AG08396 (cell line): ENCODE measurements at regions not wholly inside any gene's neighbourhood (a gene's known extent, or its start where the extent isn't known, plus 50 kb on each side); places are given as distances from the start of the nearest gene placed in this dataset.
"Not testable (repeated sequence)": the region's sequence is repeated elsewhere in the genome, so short reads cannot be mapped to it uniquely, and the experiment has no call there.

ENCODE experiments used
- DNase-seq: peaks from one replicate; pipeline ENCODE4 v3.0.0; 2012; ENCODE audit warnings: low spot score, mixed read lengths

DNA sequence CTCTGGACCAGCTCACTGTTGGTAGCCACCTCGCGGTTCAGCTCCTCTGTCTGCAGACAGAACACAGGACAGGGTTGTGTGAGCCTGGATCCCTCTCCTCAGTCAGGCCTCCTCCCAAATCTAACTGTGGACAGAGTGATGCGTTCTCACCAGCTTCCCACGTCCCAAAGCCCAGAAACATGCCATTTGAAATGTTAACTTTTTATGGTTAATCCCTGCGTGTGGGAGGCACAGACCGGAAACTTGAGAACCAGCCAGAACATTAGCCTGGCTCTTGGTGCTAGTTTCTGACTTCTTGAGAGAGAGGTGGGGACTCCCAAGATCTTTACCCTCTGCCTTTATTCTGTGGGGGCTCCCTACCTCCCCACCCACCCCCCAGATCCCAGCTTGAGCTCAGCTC, 129.6 kb downstream of the TNFRSF13B start:
- not testable (repeated sequence) for DNase-seq

DNA sequence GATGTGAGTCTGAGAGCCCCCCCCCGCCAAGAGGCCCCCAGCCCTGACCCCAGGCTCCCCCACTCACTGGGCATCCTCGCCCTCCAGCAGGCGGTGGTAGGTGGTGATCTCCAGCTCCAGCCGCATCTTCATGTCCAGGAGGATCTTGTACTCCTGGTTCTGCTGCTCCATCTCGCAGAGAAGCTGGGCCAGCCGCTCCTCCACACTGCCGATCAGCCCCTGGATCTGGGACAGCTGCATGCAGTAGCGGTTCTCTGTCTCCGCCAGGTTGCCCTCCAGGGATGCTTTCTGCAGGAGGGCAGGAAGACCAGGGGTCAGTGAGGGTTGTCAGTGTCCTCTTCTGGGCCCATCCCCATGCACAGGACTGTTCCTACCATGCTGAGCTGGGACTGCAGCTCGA, 130.0 kb downstream of the TNFRSF13B start:
- DNase-seq = not testable (repeated sequence)

GRCh38 chr17:16840219-16840618, 131.7 kb downstream of the TNFRSF13B start:
- DNase-seq = not testable (repeated sequence)

DNA sequence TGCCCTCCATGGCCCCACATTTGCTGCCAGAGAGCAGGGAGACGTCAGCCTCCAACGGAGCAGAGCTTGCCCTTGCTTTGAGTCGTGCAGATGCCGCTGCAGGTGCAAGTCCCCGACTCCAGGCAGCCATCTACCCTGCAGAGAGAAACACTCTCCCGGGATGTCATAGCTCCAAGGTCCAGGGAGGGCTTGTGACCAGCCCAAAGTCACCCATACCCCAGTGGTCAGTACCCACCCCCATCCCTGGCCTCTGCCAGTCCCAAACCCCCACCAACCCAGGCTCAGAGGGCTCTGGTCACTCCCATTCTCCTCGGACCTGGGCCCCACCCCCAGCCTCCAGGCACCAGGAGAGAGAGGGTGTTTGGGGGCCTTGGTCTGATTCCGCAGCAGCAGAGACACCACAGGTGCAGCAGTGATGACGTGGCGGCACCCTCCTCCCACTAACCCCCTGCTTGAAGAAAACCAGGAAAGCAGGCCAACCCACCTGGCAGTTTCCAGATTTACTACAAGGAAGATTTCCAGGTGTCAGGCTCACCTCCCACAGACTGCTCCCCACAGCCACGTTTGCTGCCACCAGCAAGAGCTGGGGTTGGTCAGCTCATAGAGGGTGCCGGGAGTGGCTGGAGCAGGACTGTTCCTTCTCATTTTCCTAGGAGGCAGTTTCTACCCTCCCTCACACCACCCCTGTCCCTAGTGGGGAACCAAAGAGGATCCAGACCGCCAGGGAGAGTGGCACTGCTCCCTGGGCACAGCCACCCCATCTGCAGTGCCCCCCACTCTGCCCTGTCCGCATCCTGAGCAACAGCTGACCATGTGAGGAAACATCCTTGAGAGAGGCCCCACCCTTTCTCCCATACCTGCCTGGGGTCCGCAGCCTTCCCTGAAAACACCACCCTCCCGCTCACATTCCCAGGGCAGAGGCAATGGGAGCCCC, 132.4 kb downstream of the TNFRSF13B start:
- not testable (repeated sequence) for DNase-seq

DNA sequence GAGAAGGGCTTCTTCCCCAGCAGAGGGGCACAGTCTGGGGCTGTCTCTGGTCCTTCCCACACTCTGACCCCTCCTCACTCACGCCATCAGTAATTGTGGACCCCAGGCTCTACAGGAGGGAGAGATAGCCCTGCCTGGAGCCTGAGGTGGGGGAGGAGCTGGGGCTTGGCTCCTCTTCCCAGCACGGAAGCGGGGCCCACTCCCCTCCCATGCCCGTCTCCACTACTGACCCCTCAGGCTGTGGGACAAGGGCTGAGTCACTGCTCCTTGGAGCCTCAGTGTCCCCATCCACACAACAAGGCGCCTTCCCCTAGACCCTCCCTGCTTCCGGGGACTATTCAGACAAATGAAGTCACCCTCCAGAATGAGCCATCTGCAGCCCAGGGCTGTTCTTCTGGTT, 133.1 kb downstream of the TNFRSF13B start:
- DNase-seq = not testable (repeated sequence)

DNA sequence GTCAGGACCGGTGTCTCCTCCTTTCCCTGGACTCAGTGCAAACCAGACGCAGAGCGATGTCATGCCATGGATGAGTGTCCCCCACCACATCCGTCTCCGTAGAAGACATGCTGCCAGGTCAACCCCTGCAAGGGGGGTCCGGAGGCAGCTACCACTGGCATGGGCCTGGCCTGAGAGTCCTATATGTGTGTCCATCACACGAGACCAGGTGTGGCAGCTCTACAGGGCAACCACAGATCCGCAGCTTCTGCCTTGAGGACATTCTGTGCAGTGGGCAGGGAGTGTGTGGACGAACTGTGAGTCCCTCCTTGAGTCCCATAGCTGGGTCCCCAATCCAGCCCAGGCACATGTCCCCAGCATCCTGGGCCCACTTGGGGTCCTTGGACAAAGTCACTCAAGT, 133.6 kb downstream of the TNFRSF13B start:
- not testable (repeated sequence) for DNase-seq

DNA sequence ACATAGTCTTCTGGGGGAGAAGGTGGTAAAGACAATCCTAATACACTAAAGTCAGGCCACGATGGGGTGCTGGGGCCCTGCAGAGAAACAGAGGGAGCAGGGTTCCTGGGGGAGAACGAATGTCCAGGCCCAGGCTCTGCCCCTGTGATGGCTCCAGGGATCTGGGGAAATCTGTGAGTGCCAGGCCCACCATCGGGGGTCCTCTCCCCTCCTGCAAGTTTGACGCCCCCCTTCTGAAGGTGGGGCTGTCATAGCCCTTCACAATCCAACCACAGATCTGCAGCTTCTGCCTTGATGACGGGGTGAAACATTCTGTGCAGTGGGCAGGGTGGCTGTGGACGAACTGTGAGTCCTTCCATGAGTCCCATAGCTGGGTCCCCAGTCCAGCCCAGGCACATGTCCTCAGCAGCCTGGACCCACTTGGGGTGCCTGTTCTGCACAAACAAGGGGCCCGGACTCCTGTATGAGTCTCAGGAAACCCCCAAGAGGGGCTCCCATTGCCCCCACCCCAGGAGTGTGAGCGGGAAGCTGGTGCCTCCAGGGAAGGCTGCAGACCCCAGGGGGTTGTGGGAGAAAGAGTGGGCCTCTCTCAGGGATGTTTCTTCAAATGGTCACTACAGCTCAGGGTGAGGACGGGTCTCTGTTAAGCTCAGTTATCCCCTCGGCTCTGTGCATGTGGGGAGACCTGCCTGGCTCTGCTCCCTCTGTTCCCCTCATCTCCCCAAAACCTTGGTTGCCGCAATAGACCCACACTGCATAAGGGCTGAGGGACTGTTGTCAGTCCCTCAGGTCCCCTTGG, 134.3 kb downstream of the TNFRSF13B start:
- DNase-seq = not testable (repeated sequence)

- not testable (repeated sequence) for DNase-seq
Observed at GRCh38 chr17:16836315-16836915, 135.5 kb downstream of the TNFRSF13B start.

DNA sequence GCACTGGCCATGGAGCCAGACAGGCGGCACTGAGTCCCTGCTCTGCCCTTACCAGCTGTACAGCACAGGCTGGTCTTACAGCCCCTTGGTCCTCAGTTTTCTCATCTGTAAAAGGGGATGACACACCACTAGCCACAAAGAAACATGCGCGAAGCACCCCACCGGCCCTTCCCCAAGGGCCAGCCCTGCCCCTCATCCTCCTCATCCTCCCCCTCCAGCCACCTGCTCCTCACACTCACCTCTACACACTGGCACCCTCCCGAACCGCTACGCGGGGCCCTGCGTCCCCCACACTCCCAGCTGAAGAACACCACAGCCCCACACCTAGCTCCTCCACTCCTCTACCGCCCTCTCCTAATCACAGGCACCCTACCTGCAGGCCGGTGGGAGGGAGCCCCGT, 138.4 kb downstream of the TNFRSF13B start:
- DNase-seq = not testable (repeated sequence)

DNA sequence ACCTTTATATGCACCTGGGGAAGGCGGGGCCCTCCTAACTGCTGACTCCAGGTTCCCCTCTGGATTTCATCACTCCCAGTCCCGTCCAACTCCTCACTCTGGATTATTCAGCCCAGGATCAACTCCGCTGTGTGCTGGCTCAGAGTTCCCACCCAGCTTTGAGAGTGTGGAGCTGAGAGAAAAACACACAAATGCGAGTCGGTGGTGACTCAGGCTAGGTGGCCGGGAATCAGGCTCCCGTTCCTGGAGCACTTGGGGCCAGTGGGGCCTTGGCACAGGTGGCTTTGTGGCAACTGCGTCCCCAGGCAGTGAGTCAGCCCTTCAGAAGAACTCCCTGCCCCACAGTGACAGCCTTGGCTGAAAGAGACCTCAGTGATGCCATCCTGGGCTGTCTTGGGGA, 139.1 kb downstream of the TNFRSF13B start:
- not testable (repeated sequence) for DNase-seq

- not testable (repeated sequence) for DNase-seq
Observed at GRCh38 chr17:16832206-16832605, 139.7 kb downstream of the TNFRSF13B start.

DNA sequence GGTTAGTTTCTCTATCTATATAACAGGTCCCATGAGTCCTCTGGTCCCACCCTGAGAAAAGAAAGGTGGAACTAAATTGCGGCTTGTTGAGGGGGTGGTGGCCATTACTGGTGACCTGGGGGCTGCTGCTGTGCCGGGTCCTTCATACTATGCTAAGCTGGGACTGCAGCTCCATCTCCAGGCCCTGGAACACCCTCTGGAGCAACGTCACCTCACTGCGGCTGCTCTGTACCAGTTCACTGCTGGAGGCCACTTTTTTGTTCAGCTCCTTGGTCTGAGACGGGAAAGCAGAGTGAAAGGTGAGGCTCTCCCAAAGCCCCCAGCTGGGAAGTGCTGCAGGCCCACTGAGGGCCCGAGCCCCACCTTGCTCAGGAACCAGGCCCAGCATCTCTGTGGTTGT, 140.7 kb downstream of the CCDC144A start:
- DNase-seq = not testable (repeated sequence)

- not testable (repeated sequence) for DNase-seq
Observed at GRCh38 chr17:16830219-16830618, 140.2 kb downstream of the CCDC144A start.
